Epithelial cell of esophagus (primary cell): ENCODE measurements at regions not wholly inside any gene's neighbourhood (a gene's known extent, or its start where the extent isn't known, plus 50 kb on each side); places are given as distances from the start of the nearest gene placed in this dataset.

Source experiments
- DNase-seq: peaks from one replicate; pipeline ENCODE4 v3.0.0; 2010; ENCODE audit warnings: low read depth
- H3K4me3 ChIP-seq: 2 replicates; pipeline ENCODE4 v1.5.1; 2011; ENCODE audit warnings: mild to moderate bottlenecking, low read length, control low read depth
- CTCF ChIP-seq: IDR thresholded peaks from 2 replicates; pipeline ENCODE4 v1.5.1; 2011; ENCODE audit warnings: low read depth, mild to moderate bottlenecking, low read length, control low read depth, inconsistent platforms; ENCODE audit not compliant: insufficient read depth; ENCODE audit errors: missing control alignments

GRCh38 chr11:80771017-80771416, 1330.2 kb upstream of the TENM4 start:
- DNase-seq, result no peak
- no peak for TF ChIP-seq CTCF
- no peak overlapping the region for H3K4me3 ChIP-seq

GRCh38 chr11:80758787-80759186, 1318.0 kb upstream of the TENM4 start:
- H3K4me3 ChIP-seq, result no peak overlapping the region
- no peak for TF ChIP-seq CTCF
- no peak for DNase-seq

GRCh38 chr11:80748207-80748925, 1307.5 kb upstream of the TENM4 start:
- DNase-seq, result peak; percentile 41
- no peak overlapping the region for H3K4me3 ChIP-seq
- TF ChIP-seq CTCF, result no peak

GRCh38 chr11:80746300-80746699, 1305.5 kb upstream of the TENM4 start:
- DNase-seq, result no peak

GRCh38 chr11:80745416-80745815, 1304.6 kb upstream of the TENM4 start:
- TF ChIP-seq CTCF, result no peak
- H3K4me3 ChIP-seq, result no peak overlapping the region
- DNase-seq, result no peak

More at GRCh38 chr11:80746300-80746699, 1305.5 kb upstream of the TENM4 start:
- TF ChIP-seq CTCF, result no peak
- H3K4me3 ChIP-seq, result no peak overlapping the region

- TF ChIP-seq CTCF, result no peak
- H3K4me3 ChIP-seq, result no peak overlapping the region
- DNase-seq, result peak; percentile 73
Observed at GRCh38 chr11:80733790-80734189, 1293.0 kb upstream of the TENM4 start.

- no peak for DNase-seq
- H3K4me3 ChIP-seq, result no peak overlapping the region
- no peak for TF ChIP-seq CTCF
Observed at GRCh38 chr11:80733361-80733760, 1292.5 kb upstream of the TENM4 start.
